ENCODE measurements at regions not wholly inside any gene's neighbourhood (a gene's known extent, or its start where the extent isn't known, plus 50 kb on each side); places are given as distances from the start of the nearest gene placed in this dataset.

DNA sequence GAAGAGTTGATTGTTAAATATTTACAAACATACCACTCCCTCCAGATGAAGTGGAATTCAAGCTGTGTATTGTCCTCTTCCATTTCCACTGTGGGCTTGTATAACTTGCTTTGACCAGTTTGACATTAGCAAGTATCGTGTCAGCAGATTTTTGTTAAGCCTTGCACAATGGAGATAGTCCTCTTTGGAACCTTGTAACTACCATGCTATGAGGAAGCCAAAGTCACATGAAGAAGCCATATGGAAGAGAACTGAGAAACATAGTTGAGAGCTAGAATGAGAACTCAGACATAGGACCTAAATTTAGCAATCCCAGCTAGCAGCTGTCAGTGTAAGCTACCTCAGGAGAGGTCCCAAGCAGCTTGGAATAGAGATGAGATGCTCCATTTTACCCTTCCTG lies 889.2 kb downstream of the PDCD6IP start:
- H3K4me1 Mint-ChIP-seq = no peaks in the 10 kb centered on the region
- H3K36me3 Mint-ChIP-seq (ENCODE audit: low read depth) = no peaks in the 10 kb centered on the region
- no peak overlapping the region for H3K27ac Mint-ChIP-seq (ENCODE audit: unreplicated experiment)
- no peak for DNase-seq (ENCODE audit: low read depth, low spot score)
- H3K9me3 Mint-ChIP-seq = no peaks in the 10 kb centered on the region
- H3K27me3 Mint-ChIP-seq (ENCODE audit: low read depth) = no peaks in the 10 kb centered on the region
- H3K4me3 Mint-ChIP-seq = no peak overlapping the region
- TF ChIP-seq, protein P1, sequence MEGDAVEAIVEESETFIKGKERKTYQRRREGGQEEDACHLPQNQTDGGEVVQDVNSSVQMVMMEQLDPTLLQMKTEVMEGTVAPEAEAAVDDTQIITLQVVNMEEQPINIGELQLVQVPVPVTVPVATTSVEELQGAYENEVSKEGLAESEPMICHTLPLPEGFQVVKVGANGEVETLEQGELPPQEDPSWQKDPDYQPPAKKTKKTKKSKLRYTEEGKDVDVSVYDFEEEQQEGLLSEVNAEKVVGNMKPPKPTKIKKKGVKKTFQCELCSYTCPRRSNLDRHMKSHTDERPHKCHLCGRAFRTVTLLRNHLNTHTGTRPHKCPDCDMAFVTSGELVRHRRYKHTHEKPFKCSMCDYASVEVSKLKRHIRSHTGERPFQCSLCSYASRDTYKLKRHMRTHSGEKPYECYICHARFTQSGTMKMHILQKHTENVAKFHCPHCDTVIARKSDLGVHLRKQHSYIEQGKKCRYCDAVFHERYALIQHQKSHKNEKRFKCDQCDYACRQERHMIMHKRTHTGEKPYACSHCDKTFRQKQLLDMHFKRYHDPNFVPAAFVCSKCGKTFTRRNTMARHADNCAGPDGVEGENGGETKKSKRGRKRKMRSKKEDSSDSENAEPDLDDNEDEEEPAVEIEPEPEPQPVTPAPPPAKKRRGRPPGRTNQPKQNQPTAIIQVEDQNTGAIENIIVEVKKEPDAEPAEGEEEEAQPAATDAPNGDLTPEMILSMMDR (conservative IDR thresholded peaks at IDR 0.05) = no peak

DNA sequence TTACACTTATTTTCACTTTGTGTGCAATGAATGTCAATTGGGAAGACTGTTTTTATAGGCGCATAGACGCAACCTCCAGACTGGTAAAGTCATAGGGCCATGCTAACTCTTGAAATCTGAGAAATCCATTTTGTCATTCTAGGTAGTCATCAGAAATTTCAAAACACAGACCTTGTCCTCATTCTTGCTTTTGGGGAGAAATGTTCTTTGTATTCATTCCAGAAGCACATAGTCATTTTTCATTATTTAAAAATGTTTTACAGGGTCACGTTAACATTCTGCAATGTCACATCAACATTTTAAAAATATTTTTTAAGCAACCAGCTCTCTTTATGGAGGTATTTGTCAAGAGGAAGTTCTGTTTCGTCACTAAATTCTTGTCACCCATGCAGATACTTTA lies 898.4 kb downstream of the PDCD6IP start:
- TF ChIP-seq, protein P1 (conservative IDR thresholded peaks at IDR 0.05) = no peak
- H3K27ac Mint-ChIP-seq (ENCODE audit: unreplicated experiment) = no peak overlapping the region
- H3K4me3 Mint-ChIP-seq = no peak overlapping the region
- DNase-seq (ENCODE audit: low read depth, low spot score) = no peak
- H3K36me3 Mint-ChIP-seq (ENCODE audit: low read depth) = peaks cover 5% of the 10 kb centered on the region
- H3K4me1 Mint-ChIP-seq = no peaks in the 10 kb centered on the region
- peaks cover 11% of the 10 kb centered on the region for H3K9me3 Mint-ChIP-seq
- H3K27me3 Mint-ChIP-seq (ENCODE audit: low read depth) = no peaks in the 10 kb centered on the region

DNA sequence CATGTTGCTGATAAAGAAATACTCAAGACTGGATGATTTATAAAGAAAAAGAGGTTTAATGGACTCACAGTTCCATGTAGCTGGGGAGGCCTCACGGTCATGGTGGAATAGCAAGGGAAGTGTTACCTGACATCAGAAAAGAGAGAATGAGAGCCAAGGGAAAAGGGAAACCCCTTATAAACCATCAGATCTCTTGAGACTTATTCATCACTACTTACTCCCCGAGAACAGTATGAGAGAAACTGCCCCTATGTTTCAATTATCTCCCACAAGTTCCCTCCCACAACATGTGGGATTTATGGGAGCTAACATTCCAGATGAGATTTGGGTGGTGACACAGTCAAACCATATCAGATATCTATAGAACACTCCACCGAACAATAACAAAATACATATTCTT lies 904.6 kb downstream of the PDCD6IP start:
- no peak for DNase-seq (ENCODE audit: low read depth, low spot score)
- peaks cover 27% of the 10 kb centered on the region for H3K9me3 Mint-ChIP-seq
- no peaks in the 10 kb centered on the region for H3K27me3 Mint-ChIP-seq (ENCODE audit: low read depth)
- TF ChIP-seq, protein P1 (conservative IDR thresholded peaks at IDR 0.05) = no peak
- peaks cover 13% of the 10 kb centered on the region for H3K36me3 Mint-ChIP-seq (ENCODE audit: low read depth)
- no peak overlapping the region for H3K4me3 Mint-ChIP-seq
- H3K27ac Mint-ChIP-seq (ENCODE audit: unreplicated experiment) = no peak overlapping the region
- H3K4me1 Mint-ChIP-seq = no peaks in the 10 kb centered on the region

DNA sequence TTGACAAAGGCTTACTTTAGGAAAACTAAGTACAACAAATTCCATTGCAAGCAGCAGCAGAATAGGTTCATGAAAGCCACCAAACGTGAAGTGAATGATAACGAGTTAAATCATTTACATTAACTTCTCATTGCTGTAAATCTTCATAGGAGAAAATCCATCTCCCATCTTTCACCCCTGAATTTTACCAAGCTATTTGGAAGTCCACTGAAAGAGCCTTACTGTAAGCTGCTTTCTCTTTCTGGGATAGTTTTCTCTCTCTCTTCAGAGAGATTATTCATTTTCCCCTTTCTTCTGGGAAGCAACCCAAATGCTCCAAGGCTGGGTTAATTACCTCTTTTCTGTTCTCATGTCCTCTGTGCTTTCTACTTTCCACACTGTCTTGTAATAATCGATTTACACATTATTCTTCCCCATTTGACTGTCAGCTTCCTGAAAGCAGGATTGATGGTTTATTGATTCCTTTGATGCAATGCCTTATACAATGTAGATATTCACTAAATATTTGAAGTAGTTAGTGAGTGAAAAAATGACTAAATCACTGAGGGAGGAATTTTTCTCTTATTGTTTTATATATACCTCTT lies 914.3 kb upstream of the ARPP21 start:
- no peak overlapping the region for H3K27ac Mint-ChIP-seq (ENCODE audit: unreplicated experiment)
- no peak overlapping the region for H3K4me3 Mint-ChIP-seq

DNA sequence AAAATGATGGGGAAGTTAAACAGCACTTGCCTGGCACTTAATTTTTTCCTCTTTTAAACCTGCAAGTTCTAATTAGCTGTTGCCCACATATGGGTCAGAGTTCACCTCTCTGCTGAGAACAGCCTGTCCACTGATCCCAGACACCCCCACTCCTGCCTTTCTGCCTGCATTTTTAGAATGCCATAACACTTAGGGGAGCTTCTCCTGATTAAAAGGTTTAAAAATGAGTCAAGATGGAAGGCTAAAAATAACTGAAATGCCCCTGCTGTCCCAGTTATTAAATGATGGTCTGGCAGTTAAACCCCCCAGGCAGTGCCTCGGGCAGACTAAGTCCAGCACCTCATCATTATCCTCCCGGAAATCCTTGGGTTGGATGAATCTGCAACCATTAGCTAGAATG lies 913.6 kb upstream of the ARPP21 start:
- Mint-ChIP-seq H3K36me3 (ENCODE audit: low read depth) (peaks cover 3% of the 10 kb centered on the region), H3K27me3 (ENCODE audit: low read depth) (no peaks in the 10 kb centered on the region), H3K9me3 (peaks cover 9% of the 10 kb centered on the region), H3K4me1 (peaks cover 10% of the 10 kb centered on the region), H3K4me3 (no peak overlapping the region), H3K27ac (ENCODE audit: unreplicated experiment) (no peak overlapping the region)
- TF ChIP-seq, protein P1 (conservative IDR thresholded peaks at IDR 0.05) = no peak
- no peak for DNase-seq (ENCODE audit: low read depth, low spot score)

More for the DNA sequence above, 914.3 kb upstream of the ARPP21 start:
- DNase-seq (ENCODE audit: low read depth, low spot score) = no peak
- Mint-ChIP-seq H3K27me3 (ENCODE audit: low read depth) (no peaks in the 10 kb centered on the region), H3K36me3 (ENCODE audit: low read depth) (peaks cover 3% of the 10 kb centered on the region), H3K4me1 (peaks cover 10% of the 10 kb centered on the region), H3K9me3 (peaks cover 9% of the 10 kb centered on the region)
- TF ChIP-seq, protein P1 (conservative IDR thresholded peaks at IDR 0.05) = no peak
